GM18517 (cell line): ENCODE measurements at regions not wholly inside any gene's neighbourhood (a gene's known extent, or its start where the extent isn't known, plus 50 kb on each side); places are given as distances from the start of the nearest gene placed in this dataset.

ENCODE experiments used
- ATAC-seq: cut with Tn5 transposase; IDR thresholded peaks from one replicate; pipeline ENCODE4 v1.9.1; 2021; ENCODE audit warnings: mild to moderate bottlenecking, moderate library complexity; ENCODE audit not compliant: unreplicated experiment

DNA sequence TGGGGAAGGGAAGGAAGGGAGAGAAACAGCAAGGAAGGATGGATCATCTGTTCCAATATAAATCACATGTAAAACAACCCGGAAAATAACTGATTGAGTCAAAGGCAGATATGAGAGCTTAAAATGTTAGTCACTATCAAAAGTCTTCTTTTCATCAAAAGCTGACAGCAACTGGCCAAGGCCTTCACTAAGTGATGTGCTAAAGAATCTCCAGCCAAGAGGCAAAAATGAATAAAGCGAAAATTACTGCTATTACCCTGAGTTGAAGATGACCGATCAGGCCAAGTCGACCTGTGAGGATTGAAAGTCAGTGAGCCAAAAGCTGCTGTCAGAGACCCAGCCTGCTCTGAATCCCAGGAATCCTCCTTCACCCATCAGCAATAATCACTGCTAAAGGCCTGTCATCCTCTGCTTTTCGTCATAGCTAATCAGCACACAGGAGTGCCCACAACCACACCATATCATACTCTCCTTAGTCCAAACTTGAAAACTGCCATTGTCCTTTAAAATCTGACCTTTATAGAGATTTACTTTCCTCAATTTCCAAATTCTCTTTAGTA lies 736.9 kb downstream of the TLE1 start:
- ATAC-seq, result no peak

DNA sequence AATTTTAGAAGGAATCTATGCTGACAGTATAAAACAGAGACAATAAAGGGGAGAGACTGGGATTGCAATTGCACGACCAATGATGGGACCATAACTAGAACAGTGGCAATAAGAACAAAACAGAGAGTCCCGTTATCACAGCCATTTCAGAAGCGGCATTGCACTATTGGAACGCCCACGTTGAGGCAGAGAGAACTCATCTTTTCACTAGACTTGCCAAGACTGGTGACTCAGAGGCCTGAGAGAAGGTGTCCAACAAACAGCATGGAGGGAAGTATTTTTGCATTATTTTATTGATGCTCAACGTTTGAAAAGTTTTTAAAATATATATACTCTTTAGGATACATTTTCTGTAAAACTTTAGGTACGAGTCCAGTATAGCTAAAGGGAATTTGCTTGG lies 737.7 kb downstream of the TLE1 start:
- no peak for ATAC-seq

DNA sequence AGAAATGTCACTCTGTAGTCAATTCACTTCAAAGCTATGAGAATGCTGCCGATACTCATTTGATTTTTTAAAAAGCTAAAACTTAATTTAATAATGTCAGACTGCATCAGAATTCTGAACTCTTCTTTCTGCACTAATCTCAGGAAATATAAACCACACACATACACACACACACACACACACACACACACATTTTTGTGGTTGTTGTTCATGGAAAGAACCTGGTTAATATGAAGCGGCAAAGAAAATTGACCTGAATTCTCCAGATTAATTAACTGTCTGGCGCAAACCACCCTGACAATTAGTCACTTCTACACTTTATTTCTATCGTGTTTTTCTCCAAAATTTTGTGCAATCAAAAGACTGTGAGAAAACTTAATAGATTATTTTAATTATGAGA lies 740.5 kb downstream of the TLE1 start:
- ATAC-seq, result no peak

DNA sequence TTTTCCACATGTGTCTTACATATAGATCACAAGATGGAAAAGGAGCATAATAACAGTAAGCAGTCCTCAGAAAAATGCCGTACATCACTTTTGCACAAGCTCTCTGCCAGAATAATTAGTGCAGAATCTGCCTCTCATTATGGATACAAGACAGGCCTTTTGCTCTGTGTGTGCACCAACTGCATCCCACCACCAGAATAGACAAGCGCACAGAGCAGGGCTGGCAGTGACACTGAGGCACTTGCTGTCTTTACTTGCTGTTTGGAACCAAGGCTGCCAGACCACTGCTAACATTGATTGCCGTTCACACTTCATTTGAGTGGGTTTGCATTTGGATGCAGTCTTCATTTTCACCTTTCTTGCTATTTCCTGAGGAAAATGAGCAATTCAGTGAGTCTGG lies 741.3 kb downstream of the TLE1 start:
- ATAC-seq, result no peak

DNA sequence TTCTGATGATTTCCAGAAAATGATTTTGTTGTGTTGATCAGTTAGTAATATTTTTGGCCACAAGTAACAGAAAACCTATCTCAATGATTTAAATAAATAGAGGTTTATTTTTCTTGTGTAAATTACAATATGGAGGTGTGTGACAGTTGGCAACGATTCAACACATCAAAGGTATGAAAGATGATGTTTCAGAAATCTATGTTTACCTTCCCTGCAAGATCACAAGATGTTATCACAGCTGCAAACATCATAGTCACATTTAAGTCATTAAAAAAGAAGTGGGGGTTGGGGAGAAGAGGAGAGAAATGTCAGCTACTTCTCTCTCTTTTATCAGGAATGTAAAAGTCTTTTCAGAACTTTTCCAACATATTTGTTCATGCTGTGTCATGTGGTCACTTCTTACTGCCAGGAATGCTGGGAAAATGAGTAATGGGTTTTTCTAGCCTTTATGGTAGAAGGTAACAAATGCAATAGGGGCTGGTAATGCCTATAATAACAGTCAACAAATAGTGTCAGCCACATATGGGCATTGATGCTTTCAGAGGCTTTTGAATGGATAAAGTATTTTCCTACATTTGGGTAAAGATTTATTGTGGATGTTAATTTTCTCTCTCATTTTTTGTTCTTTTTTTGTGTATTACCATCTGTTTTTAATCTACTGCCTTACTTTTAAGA lies 742.7 kb downstream of the TLE1 start:
- ATAC-seq, result no peak

DNA sequence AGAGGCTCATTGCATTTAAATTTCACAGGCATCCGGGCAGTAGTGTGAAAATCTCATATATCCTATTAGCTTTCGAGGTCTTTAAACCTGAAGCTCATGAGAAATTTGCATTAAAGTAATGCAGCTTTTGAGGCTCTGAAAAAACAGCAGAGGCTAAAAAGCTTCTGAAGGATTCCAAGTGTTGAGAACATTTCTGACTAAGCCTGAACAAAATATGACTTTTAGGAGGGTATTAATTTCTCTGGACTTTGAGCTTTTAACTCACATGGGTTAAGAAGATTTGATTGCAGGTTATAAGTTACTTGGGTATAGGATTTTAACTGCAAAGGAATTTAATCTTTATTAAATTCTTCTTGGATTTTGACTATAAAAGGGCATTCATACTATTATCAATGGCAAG lies 743.9 kb downstream of the TLE1 start:
- no peak for ATAC-seq

DNA sequence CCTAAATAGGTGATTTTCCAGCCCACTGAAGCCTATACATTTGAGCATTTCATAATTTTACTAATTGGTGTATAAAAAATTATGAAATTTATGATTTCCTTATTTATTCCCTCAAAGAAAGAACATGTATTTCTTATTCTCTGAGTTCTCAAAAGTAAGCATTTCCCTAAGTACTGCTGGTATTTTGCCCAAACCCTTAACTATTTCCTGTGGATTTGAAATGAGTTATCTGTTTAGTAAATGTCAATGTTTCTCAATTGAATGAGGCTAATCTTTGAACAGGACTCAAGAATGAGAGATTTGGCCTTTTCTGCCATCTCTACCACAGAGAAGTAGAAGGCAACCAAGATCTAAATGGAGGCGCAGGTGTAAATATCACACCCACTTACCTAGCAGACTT lies 751.7 kb downstream of the TLE1 start:
- ATAC-seq, result no peak

DNA sequence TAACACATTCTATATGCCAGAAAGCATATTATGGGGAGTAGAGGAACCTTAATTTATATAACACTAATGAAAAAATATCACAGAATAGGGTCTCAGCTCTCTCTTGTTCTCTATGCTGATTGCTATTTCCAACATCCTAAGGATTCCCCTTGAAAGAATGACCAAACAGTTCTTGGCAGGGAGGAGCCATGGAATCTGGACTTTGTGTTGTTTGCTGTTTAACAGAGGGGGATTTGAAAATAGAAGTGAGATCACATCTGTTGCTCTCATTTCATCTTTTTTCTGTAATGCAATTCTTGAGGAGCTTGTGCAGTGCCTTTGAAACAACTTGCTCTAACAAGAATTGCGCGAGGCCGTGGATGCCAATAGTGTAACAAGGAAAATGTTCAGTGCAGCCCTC lies 755.3 kb downstream of the TLE1 start:
- ATAC-seq, result no peak

DNA sequence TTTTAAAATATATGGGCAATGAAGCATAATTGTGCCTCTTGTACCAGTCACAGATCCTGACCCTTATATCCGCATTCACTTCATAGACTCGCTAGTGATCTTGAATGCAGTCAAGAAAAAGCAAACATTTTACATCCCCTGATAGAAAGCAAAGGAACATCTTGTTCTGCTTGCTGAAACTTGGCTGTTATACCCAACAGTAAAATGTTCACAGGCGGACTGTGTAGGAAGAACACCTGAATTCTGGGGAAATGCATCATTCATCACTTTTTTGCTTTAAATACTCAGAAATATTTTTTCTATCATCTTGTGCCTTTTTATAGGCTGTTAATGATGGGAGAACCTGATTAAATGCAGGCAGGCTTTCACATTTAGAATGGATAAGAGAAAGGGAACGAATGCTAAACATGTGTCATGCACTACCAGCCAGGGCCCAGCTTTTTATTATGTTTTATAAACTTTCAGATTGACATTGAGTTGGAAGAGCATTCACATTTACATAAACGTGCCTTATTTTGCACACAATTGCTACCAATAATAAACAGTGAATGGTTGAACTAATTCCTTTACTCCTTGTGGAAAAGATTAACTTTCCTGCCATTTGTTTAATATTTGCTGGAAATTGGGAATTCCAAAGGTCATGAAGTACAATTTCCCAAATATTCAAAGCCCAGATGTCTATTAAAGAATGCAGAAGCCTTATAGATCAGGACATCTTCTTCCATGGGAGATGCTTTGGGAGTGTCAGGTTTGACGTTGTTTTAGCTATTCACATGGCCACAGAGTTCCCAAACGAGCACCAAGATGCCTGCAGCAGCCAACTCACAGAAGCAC lies 756.2 kb downstream of the TLE1 start:
- ATAC-seq, result no peak

DNA sequence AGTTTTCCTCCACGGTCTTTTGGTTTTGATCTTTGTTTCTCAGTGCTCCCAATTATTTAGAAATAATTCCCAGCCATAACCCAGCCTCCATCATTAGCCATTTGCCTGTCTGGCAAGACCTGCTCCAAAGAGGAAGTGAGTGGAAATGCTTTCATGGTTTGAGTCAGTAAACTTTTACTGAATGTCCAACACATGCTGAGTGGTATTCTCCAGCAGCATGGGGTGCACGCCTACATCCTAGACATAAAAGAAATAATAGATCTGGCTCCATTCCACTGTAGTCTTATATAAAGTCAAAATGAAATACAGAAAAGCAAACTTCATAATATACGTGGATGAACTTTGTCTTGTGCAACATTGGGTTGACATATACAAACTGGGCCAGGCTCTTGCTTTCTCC lies 757.2 kb downstream of the TLE1 start:
- ATAC-seq, result no peak

DNA sequence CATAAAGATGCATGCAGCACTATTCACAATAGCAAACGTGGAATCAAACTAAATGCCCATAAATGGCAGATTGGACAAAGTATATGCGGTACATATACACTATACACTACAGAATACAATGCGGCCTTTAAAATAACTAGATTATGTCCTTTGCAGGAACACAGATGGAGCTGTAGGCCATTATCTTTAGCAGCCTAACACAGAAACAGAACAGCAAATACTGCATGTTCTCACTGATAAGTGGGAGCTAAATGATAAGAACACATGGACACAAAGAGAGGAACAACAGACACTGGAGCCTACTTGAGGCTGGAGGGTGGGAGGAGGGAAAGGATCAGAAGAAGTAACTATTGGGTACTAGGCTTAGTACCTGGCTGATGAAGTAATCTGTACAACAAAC lies 758.2 kb downstream of the TLE1 start:
- no peak for ATAC-seq

DNA sequence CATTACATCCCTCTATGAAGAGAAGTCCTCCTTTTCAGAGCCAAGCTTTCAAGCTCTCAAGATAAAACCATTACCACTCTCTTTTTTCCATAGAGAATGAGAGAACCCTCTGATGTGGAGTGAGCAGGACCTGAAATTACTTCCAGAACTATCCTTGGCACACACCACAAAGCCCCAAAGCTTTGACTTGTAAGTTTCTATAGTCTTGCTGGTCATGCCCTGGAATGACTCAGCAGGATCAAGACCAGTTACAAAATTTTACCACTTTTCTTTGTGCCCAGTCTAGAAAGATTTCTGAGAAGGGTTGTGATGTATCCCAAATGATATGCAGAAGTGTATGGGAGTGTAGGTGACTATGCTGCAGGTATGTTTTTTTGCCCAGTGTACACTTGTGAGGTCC lies 760.6 kb downstream of the TLE1 start:
- no peak for ATAC-seq

DNA sequence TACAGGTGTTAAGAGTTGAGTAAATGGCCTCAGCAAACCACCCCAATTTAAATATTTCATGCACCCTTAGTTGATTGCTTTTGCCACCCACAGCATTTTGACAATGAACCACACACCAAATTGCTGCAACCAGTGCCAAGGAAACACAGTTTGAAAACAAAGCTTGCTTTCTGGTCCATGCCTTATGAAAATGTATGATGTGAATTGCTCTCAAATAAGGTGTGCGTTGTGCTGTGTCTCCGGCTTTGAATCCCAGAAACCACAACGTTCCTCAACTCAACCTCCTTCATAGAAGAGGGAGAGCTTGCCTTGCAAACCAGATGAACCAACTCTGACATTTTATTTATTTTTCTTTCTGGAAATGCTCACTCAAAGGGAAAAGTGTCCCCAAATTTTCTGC lies 762.7 kb downstream of the TLE1 start:
- no peak for ATAC-seq

DNA sequence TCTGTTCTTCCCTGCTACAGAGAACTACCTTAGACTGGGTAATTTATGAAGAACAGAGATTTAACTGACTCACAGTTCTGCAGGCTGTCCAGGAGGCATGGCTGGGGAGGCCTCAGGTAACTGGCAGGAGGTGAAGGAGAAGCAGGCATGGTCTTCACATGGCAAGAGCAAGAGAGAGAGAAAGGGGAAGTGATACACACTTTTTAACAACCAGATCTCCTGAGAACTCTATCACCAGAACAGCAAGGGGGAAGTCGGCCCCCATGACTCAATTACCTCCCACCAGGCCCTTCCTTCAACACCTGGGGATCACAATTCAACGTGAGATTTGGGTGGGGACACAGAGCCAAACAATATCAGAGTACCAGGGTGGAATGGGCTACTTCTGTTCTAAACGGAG lies 766.8 kb downstream of the TLE1 start:
- ATAC-seq, result no peak

DNA sequence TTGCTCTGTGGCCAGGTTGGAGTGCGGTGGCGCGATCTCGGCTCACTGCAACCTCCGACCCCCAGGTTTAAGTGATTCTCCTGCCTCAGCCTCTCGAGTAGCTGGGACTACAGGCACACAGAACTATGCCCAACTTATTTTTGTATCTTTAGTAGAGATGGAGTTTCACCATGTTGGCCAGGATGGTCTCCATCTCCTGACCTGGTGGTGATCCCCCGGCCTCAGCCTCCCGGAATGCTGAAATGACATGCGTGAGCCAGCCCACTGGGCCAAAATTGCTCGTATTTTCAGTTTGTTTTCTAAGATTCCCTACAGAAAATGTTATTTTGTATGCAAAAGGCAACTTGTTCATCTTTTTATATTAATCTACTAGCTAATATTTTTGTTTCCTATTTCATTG lies 782.6 kb downstream of the TLE1 start:
- ATAC-seq, result no peak

DNA sequence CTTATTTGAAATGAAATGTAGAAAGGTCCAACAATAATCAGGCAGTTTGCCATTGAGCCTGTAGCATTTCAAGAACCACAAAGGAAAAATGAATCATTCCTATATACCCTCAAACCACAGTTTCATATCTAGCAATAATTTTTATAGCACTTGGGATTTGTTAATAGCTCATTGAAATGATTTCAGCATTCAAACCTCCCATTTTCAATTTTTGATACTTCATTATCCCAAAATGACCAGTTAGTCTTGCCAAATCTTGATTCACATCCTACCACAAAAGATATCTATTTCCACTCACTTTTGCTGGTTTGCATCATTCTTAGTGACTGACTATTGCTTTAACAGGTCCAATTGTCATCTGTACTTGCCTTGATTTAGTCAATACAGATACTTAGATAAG lies 790.1 kb downstream of the TLE1 start:
- ATAC-seq, result no peak

DNA sequence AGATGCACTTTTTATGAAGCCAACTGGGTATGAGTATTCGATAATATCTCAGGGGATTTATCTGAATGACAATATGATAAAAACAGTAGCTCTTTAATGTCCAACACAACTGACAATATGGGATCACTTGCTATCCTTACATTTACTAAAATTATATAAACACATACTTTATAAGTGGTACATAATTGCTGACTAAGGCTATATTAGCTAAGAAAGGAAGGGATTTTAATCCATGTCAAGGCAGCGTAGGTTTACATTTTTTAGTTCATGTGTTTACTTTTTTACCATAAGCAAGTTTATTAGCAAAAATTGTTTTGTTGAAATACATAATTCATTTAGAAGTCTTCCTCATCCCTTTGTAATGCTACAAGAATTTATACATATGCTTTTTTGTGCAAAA lies 796.2 kb downstream of the TLE1 start:
- no peak for ATAC-seq

DNA sequence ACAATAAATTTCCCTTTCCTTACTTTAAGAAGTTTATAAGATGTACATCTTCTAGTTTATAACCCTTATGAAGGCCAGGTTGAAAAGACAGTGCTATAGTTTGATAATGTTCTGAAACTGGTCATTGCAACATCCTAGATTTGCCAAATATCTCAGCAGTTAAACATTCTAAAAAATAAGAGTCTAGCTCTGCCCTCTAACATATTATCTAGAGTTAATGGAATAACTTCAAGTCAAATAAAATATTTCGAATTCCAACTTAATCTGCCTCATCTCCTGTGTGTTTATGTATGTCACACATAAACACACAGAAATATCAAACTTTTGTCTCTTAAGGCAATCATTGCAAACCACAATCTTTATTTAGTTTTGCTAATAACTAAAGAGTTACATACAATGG lies 796.6 kb downstream of the TLE1 start:
- ATAC-seq, result no peak

DNA sequence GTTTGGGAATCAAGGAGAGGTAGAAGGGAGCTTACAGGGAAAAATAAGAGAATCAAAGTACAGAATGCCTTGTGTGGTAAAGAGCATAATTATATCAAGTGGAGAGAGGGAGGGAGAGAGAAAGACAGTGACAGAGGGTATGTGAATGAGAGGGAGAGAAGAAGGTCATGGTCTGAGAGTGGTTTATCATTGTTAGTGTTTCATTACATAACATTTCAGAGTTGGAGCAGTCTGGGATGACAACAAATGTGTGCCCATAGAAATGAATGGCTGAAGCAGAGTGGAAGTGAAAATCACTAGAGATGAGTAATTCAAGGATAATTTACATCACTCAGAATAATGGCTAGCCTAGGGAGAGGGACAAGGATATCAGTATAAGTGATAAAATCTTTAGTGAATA lies 799.2 kb downstream of the TLE1 start:
- ATAC-seq, result no peak

DNA sequence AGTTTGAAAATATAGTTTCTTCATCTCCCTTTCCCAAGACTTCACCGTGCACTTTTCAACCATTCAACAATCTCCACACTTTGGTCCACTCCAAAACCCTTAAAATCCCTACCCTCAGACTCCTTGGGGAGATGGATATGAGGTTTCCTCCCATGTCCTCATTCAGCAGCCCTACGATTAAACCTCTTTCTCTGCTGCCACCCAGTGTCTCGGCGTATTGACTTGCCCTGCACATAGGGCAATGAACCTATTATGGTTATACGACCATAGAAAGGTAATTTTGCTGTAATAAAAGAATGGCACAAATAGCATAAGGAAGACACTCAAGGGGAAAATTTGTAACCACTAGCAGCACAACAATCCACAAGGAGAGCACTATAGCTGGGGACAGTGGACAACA lies 803.5 kb downstream of the TLE1 start:
- ATAC-seq, result no peak

DNA sequence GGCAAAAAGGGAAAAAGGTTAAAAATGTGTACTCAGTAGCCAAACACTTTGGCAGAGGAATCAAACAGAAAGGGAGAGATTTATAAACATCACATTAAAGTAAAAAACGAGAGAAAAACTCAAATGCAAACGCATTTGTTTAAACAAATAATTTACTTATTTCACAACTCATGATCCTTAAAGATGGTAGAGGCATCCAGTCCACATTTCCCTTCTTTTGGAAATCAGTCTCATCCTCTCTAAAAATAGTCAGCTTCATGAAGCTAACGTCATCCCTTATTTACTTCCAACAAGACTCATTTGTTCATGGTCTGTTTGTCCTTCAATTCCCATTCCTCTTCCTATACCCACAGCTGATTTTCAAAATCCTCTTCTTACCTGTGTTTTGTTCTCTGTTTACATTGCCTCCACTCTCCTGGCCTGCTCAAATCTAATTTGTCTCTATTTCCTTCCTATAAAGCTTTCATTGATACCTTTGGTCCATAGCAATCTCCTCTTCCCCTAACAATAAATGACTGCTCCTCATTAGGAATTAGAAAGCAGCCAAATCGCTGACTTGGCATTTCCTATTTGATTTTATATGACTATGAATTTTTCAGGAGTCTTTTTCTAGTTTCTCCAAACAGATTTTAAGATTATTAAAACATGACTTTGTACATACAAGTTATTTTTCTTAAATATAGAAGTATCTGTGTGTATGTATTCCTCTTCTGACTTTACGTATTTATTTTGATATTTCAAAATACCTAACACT lies 805.3 kb downstream of the TLE1 start:
- ATAC-seq, result no peak

DNA sequence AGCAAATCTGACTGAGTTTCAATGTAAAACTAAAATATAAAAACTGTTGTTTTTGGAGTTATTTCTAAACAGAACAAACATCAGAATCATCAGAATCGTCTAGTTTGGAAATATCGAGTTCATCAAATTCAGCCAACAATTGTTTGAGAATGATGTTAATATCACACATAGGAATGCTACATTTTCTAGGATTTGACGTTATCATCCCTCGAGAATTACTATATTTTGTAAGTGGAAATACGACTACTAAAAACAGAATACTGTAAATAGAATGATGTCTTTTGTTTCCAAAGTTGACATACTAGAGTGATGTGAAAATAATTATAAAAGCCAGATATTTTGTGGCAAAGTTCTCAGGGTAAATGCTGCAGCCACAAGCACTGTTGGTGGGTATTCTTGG lies 805.9 kb downstream of the TLE1 start:
- ATAC-seq, result no peak
